GM21447 (cell line): ENCODE measurements at regions not wholly inside any gene's neighbourhood (a gene's known extent, or its start where the extent isn't known, plus 50 kb on each side); places are given as distances from the start of the nearest gene placed in this dataset.
"Not testable (repeated sequence)": the region's sequence is repeated elsewhere in the genome, so short reads cannot be mapped to it uniquely, and the experiment has no call there.

Experiments
- ATAC-seq: cut with Tn5 transposase; IDR thresholded peaks from one replicate; pipeline ENCODE4 v1.9.1; 2021; ENCODE audit not compliant: unreplicated experiment

DNA sequence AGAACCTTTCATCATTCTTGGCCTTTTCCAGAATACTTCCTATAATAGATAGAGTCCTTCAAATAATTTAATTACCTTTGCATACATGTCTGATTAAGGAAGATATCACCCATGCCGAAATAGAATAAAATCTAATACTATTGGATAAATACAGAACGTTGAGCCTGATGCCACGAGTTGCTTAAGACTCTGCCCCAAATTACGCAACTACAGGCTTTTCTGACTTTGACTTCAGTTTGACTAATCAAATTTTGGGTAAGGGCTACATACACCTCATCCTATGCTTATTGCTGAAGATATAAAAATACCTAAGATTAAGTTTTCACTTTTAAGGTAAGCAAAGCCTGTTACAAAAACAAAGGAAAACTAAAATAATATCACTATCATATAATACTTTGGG lies 1065.1 kb upstream of the NRXN1 start:
- ATAC-seq = no peak

DNA sequence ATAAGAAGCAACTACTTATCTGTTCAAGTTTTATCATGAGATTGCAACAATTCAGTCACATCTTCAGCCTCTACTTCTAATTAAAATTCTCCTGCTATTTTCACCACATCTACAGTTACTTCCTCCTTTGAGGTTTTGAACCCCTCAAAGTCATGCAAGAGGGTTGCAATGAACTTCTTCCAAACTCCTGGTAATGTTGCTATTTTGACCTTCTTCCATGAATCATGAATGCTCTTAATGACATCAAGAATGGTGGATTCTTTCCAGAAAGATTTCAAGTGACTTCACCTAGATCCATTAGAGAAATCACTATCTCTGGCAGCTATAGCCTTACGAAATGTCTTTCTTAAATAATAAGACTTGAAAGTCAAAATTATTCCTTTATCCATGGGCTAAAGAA lies 1052.8 kb upstream of the NRXN1 start:
- no peak for ATAC-seq

DNA sequence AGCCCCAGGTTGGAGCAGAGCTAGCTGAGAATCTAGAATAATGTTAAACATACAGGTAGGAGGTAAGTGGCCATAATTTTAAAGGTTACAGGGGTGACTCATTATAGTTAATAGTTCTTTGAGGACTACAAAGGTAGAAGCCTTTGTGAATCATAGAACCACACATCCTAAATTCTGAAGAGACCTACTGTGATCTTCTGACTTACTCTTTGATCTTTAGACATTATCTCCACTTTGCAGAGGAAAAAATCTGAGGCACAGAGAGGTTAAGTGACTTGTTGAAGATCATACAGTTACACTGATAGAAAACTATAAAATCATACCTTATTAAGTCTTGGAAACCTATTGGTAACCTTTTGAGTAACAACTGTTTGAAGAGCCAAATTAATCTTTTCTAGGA lies 1051.3 kb upstream of the NRXN1 start:
- no peak for ATAC-seq

DNA sequence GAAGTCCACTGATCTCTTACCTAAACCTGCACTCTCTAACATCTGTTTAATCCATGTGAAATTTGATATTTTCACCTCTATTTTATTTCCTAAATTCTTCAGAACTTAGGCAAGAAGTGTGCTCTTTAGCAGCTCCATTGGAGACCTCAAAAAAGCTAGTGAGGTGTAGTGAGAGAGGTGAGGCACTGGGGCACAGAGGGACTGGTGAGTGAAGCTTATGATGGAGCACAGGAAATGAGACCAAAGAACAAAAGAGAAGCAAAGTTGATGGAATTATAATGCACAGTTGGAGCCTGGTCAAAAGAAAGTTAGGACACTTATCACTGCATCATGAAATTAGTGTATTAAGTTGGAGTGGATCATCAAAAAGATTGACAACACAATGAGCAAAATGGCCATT lies 1050.7 kb upstream of the NRXN1 start:
- no peak for ATAC-seq

DNA sequence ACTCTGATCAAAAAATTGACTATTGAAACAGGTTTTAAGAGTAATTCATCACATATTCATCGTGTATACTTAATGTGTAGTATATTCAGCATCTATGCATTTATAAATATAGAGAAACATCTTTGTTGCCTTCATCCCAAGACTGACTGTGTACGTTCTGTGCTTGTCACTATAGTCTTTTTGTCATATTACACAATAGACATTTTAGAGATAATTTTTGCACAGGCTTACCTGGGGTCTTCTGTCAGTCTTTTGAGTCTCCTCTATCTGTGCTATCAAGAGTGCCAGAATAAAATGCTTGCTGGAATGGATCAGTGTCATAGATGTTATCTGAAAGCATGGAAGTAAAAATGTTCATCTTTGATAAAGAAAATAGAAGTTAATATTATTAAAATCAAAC lies 1047.7 kb upstream of the NRXN1 start:
- no peak for ATAC-seq

DNA sequence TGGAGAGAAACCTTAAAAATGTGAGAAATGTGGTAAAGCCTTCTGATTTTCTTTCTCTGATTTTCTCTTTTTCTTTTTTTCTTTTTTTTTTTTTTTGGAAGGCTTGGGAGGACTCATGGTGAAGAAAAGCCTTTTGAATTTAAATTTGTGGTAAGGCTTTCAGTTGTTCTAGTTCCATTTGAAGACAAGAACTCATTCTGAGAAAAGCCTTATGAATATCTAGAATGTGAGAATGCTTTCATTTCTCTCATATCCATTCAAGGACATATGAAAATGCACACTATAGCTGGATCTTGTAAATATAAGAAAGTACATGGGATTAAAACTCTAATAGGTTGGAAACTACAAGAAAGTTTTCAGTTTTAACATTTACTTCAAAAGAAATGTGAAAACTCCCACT lies 1045.2 kb upstream of the NRXN1 start:
- no peak for ATAC-seq

DNA sequence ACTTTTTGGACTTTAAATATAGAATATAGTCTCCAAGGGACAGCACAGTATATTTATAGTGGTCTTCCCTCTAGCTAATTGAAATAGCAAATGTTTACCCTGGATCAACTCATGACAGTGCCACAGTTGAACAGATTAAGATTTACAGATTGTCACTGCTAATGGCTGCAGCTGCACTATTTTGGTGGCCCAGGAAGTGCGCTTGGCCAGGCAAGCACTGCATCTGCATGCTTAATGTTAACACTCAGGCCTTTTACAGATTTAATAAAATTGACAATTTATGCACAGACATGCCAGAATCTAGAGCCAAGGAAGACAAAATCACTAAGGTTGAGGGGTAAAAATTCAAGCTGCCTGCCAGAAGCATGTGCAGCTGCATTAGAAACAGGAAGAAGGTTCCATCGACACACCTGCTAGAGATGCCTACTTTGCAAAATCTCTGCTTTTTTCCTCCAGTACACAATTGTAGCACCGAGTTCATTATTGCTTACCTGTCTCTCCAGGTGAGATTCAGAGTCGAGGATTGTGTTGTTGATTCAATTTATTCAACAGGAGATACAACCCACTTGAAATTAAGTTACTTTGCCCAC lies 1042.3 kb upstream of the NRXN1 start:
- ATAC-seq = no peak

DNA sequence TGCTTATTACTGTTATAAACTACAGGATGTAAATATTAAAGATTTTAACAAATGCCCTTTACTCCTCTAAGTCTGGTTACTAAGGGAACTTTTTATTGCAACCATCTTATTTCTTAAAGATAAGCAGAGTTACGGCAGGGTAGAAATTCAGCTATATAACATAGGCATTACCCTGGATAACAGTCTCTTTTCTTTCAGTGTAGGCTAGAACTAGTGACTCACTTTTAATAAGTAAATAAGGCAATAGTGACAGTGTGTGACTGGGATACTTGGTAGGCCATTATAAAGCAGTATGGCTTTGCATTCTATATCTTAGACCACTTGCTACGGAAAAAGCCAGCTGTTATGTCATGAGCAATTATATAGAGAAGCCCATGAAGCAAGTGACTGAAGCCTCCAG lies 1041.0 kb upstream of the NRXN1 start:
- ATAC-seq = no peak

DNA sequence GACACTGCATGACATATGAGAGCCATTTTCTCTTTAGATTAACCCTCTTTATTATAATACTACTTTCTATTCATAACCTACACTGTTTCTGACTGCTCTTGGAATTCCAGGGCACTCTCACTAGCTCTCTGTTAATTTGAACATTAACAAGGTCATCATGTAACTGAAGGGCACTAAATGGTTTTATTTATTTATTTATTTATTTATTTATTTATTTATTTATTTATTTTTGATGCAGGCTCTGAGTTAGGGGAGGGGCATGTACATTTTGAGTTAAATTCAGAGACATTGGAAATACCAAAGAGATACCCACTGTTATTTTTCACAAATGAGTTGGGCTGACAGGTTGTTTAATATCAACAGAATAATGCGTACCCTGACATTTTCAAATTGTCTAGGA lies 1038.7 kb upstream of the NRXN1 start:
- ATAC-seq = no peak

DNA sequence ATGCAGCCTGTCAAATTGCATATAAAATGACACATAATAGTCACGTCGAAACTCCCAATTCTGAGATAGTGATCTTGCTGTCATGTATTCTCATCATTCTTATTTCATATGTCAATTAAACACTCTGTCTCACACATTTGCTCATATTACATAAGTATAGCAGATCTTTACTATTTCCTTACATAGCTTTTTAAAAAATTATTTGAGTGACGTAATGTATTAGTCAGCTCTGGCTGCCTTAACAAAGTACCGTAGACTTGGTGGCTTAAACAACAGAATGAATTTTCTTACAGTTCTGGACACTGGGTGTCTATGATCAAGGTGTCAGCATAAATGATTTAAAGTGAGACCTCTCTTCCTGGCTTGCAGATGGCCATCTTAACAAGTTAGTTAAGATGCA lies 1032.3 kb upstream of the NRXN1 start:
- no peak for ATAC-seq

DNA sequence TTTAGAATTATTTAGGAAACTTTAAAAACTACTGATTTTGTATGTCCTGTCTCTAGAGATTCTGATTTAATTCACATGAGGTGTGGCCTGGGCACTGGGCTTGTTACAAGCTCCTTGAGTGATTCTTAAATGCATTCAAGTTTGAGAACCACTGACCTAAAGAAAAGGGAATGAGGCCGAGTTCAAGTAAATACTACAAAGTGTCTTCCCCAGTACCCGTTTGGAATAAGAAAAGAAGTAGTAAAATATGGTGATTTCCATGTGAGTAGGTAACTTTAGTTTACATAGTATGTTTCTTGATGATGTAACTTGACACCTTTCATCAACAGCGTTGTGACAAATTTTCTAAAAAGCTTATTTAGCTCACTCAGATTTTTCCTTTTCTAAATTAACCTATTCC lies 1022.9 kb upstream of the NRXN1 start:
- no peak for ATAC-seq

DNA sequence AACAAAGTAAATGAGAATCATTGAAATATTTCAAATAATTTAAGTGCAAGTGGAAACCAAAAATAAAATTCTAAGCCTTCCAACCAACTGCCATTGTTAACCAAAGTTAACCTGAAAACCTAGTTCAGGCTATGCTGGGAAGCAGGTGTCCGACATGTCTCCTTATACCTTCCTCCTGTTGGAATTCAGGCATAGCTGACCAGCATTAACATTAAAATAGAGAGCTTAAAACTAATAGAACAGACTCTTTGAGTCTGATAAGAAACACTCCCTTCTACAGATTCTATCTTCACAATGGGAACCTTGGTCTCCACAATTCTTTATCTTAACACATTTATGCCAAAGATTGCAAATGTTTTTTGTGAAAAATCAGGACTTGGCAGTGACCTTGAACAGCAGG lies 1004.9 kb upstream of the NRXN1 start:
- no peak for ATAC-seq

DNA sequence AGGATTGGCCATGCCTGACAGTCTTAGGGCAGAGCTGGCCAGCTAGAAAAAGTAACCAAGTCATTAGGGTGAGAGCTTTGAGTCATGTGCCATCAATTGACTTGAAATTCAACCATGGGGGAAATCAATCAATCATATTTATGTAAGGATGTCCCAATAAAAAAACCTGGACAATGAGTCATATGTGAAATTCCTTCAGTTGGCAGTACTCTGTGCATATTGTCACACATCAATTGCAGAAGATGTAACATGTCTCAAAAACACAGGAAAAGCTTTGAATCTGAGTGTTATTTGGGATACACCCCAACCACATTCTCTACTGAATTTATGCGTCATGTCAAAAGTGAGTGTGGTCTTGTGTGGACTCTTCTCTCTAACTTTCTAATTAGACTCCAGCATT lies 1004.1 kb upstream of the NRXN1 start:
- ATAC-seq = no peak

DNA sequence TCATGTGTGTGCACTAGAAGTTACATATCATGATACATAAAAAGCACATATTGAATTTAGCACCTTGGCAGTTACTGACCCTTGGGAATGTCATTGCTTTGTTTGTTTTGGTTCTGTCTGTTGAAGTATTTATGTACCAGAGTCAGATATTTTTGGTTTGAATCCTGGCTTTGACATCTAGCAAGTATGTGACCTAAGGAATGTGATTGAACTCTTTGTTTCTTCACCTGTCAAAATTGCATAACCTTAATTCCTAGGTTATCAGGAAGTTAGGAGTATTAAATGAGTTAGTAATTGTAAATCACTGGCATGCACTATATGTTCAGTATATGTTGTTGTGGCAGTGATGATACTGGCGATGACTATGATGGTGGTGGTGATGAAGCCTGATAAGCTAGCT lies 1003.5 kb upstream of the NRXN1 start:
- no peak for ATAC-seq

DNA sequence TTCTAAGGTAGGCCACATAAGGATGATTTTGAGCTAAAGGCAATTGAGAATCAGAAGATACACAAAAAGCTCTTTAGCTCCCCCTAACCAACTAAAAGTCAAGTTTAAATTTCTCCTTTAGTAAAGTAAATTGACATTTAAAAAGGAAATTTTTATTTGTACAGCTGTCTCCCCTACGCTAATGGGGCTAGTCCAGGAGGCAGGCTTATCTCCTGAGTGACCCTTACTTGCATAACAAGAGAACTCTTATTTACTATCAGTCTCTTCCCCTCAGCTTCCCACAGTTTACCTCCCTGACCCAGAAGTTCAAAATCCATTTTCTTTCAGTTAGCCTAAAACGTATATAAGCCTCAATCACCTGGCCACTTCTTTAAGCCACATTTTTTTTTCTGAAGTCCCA lies 1002.8 kb upstream of the NRXN1 start:
- ATAC-seq = no peak

DNA sequence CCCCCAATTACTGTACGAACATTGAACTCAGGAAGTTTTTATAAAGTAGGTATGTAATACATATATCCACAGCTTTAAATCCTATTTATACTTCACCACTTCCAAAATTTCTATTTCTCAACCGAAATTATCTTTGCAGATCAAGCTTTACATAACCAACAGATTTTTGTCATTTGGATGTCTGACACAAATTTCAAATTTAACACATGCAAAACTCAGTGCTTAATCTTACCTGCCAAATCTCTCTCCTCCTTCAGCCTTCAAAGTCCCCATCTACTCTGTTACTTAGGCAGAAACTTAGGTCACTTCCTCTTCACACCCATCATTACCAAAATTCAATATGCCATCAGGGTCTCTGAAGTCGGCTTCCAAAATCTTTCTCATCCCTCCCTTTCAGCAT lies 990.1 kb upstream of the NRXN1 start:
- no peak for ATAC-seq

DNA sequence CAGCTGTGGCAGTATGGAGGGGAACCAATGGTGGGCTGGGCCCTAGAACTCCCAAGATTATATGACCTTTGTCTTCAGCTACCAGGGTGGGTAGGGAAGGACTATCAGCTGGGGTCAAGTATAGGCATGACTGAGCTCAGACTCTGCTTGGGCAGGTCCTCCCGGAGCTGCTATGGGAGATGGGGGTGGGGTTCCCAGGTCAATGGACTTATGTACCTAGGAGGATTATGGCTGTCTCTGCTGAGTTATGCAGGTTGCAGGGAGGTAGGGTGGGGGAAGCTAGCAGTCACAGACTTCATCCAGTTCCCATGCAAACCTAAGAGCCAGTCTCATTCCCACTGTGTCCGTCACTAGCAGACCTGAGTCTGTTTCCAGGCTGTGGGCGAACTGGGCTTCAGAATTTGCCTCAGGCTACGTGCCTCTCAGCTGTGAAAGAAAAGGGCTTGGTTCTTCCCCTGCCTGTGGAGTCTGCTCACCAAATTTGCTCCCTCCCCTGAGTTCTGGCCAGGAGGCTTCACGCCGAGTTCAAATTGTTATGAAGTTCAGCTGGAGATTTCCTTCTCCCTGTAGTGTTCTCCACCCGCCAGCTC lies 985.8 kb upstream of the NRXN1 start:
- no peak for ATAC-seq

DNA sequence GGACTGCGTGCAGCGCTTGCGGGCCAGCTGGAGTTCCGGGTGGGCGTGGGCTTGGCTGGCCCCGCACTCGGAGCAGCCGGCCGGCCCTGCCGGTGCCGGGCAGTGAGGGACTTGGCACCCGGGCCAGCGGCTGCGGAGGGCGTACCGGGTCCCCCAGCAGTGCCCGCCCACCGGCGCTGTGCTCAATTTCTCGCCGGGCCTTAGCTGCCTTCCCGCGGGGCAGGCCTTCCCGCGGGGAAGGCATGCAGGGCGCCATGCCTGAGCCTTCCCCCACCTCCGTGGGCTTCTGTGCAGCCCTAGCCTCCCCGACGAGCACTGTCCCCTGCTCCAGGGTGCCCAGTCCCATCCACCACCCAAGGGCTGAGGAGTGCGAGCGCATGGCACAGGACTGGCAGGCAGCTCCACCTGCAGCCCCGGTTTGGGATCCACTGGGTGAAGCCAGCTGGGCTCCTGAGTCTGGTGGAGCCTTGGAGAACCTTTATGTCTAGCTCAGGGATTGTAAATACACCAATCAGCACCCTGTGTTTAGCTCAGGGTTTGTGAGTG lies 975.0 kb upstream of the NRXN1 start:
- not testable (repeated sequence) for ATAC-seq

DNA sequence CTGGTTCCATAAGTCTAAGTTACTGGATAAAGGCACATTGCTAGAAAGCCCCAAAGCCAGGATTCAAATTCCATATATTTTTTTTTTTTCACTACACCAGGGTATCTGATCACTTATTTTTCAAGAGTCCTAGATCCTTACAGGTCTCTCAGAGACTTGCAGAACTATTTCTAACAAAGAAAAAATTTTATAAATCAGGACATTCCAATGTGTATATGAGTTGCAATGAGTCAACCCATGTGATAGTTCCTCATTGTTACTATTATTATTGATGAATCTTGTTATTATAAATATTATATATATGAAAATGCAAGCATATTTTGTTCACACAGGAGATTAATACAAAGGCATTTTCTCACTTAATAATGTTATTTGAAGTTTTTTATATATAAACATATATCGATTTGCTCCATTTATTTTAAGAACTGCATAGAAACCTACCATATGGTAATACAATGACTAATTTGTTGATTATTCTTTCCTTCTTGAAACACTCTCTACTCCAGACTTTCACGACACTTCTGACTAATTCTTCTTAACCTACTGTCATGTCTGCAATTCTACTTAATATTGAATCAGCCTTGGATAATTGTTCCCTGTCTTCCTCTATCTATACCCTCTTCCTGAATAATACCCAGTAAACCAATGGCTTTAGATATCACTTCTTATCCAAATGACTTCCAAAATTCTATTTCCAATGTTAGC lies 968.4 kb upstream of the NRXN1 start:
- ATAC-seq = no peak

DNA sequence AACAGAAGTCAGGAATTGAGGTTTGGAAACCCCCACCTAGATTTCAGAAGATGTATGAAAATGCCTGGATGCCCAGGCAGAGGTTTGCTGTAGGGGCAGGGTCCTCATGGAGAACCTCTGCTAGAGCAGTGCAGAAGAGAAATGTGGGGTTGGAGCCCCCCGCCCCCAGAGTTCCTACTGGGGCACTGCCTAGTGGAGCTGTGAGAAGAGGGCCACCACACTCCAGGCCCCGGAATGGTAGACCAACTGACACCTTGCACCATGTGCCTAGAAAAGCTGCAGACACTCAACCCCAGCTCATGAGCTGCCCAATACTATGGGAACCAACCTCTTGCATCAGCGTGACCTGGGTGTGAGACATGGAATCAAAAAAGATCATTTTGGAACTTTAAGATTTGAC lies 967.0 kb upstream of the NRXN1 start:
- ATAC-seq = no peak

DNA sequence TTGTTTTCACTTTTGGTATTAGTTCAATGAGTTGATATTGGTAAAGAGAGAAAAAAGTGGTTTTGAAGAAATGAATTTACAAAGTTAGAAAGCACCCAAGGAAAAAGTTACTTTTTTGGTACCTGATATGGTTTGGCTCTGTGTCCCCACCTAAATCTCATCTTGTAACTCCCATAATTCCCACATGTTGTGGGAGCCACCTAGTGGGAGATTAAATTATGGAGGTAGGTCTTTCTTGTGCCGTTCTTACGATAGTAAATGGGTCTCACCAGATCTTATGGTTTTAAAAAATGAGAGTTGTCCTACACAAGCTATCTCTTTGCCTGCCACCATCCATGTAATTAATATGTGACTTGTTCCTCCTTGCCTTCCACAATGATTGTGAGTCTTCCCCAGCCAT lies 965.6 kb upstream of the NRXN1 start:
- ATAC-seq = no peak

DNA sequence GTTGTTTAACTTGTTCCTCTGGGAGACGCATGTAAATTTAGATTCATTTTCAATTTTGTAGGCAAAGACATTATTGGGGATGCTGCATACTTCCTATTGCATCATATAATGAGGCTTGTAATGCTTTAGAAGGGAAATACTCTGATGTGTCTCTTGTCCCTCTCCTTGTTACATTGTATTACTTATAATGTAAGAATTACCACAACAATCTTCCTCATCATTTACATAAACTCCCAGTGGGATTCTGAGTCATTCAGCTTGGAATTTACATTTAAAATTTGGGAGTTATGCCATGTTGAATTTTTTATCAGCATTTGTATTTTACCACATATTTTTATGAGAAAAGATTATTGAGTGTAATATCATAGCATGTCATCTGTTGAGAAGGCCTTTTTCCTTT lies 963.4 kb upstream of the NRXN1 start:
- no peak for ATAC-seq
